ENCODE measurements at regions not wholly inside any gene's neighbourhood (a gene's known extent, or its start where the extent isn't known, plus 50 kb on each side); places are given as distances from the start of the nearest gene placed in this dataset.
A peak's percentile ranks its signal among the peaks of the same experiment; 100 is the strongest.

DNA sequence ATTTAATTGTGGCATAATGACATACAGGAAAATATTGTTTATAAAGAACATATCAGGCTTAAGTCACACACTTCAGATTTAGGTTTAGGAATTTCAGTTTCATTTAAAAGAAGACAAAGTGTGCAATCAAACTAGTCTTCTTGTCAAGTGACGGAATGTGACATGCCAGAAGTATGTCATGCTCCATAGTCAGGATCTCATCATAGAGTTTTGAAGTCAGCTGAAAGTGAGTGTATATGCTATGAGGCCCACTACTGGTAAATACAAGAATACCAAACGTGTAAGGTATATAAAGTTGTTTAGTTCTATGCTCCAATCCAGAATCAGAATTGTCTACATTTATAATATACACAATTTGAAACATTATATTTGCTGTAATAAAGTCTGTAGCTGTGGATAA is 988.4 kb downstream of the TBL1XR1 start:
- TF ChIP-seq, protein P1, sequence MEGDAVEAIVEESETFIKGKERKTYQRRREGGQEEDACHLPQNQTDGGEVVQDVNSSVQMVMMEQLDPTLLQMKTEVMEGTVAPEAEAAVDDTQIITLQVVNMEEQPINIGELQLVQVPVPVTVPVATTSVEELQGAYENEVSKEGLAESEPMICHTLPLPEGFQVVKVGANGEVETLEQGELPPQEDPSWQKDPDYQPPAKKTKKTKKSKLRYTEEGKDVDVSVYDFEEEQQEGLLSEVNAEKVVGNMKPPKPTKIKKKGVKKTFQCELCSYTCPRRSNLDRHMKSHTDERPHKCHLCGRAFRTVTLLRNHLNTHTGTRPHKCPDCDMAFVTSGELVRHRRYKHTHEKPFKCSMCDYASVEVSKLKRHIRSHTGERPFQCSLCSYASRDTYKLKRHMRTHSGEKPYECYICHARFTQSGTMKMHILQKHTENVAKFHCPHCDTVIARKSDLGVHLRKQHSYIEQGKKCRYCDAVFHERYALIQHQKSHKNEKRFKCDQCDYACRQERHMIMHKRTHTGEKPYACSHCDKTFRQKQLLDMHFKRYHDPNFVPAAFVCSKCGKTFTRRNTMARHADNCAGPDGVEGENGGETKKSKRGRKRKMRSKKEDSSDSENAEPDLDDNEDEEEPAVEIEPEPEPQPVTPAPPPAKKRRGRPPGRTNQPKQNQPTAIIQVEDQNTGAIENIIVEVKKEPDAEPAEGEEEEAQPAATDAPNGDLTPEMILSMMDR (IDR thresholded peaks at IDR 0.05), result no peak
- Histone ChIP-seq H3K4me3 (no peak overlapping the region), H3K4me1 (no peaks in the 10 kb centered on the region), H3K27me3 (no peaks in the 10 kb centered on the region), H3K9me3 (no peaks in the 10 kb centered on the region), H3K27ac (no peak overlapping the region), H3K36me3 (no peaks in the 10 kb centered on the region)
- DNase-seq (ENCODE audit: low spot score in 2 of 2), result no peak
- intact Hi-C loops (cut with DNase I), result no loop called here

DNA sequence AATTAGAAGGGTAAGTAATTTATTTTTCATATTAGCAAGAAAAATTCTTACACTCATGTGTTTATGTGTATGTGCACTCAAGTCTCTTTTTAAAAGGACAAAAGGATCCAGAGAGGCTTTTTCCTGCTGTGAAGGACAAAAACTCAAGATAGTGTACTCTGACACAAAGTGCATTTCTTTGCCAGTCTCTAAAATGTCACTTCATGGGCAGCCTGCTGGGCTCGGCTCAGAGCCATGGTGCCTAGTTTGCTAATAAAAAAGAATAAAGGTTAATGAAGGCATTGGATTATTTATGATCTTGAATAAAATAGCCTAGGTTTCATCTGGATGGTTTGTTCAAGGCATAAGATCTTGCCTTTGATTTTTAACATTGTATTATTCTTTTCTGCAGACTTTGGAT is 989.0 kb downstream of the TBL1XR1 start:
- no peaks in the 10 kb centered on the region for H3K36me3 ChIP-seq
- no peaks in the 10 kb centered on the region for H3K27me3 ChIP-seq
- no peak for DNase-seq (ENCODE audit: low spot score in 2 of 2)
- no peak overlapping the region for H3K4me3 ChIP-seq
- no peak overlapping the region for H3K27ac ChIP-seq
- TF ChIP-seq, protein P1 (IDR thresholded peaks at IDR 0.05), result no peak
- no peaks in the 10 kb centered on the region for H3K9me3 ChIP-seq
- H3K4me1 ChIP-seq, result no peaks in the 10 kb centered on the region
- intact Hi-C loops (cut with DNase I), result no loop called here

DNA sequence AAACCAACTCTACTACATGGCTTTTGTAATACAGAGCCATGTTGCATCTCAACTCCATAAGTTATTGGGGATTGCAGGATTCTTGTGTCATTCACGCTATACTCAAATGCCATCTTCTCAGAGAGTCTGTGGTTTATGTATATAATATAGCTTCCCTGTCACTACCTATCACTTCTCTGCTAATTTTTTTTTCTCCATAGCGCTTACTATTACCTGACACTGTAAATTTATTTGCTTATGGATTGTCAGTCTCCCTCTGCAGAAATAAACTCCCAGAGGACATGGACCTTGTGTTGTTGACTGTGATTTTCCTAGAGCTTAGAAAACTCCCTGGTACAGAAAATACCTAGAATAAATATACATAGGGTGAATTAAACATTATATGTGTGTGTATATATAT is 990.5 kb downstream of the TBL1XR1 start:
- no peak for DNase-seq (ENCODE audit: low spot score in 2 of 2)
- intact Hi-C loops (cut with DNase I), result no loop called here
- TF ChIP-seq, protein P1 (IDR thresholded peaks at IDR 0.05), result no peak

DNA sequence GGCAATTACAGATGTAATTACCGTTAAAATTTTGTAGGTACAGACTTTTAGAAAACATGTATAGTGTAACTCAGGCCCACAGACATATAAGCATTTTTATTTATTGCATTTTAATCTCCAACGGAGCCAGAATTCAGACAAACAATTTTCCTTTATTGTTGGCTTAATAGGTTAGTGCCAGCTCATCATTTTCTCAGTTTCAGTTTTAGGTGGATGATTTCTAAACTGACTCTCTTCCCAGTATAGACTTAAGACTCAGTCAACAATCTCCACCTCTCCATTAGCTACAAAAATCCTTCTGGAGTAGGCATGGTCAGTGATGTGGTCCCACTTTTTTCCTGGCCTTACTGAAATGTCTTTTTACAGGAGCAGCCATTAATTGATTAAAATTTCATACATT is 994.6 kb downstream of the TBL1XR1 start:
- H3K9me3 ChIP-seq, result peaks cover 0 to 10% of the 10 kb centered on the region in 2 donors
- H3K4me3 ChIP-seq, result no peak overlapping the region
- DNase-seq (ENCODE audit: low spot score in 2 of 2), result no peak
- H3K27ac ChIP-seq, result no peak overlapping the region
- TF ChIP-seq, protein P1 (IDR thresholded peaks at IDR 0.05), result no peak
- intact Hi-C loops (cut with DNase I), result no loop called here
- no peaks in the 10 kb centered on the region for H3K4me1 ChIP-seq
- no peaks in the 10 kb centered on the region for H3K36me3 ChIP-seq
- H3K27me3 ChIP-seq, result no peaks in the 10 kb centered on the region

More for the DNA sequence above, 990.5 kb downstream of the TBL1XR1 start:
- Histone ChIP-seq H3K27ac (no peak overlapping the region), H3K36me3 (no peaks in the 10 kb centered on the region), H3K4me3 (no peak overlapping the region), H3K4me1 (no peaks in the 10 kb centered on the region), H3K27me3 (no peaks in the 10 kb centered on the region), H3K9me3 (no peaks in the 10 kb centered on the region)

DNA sequence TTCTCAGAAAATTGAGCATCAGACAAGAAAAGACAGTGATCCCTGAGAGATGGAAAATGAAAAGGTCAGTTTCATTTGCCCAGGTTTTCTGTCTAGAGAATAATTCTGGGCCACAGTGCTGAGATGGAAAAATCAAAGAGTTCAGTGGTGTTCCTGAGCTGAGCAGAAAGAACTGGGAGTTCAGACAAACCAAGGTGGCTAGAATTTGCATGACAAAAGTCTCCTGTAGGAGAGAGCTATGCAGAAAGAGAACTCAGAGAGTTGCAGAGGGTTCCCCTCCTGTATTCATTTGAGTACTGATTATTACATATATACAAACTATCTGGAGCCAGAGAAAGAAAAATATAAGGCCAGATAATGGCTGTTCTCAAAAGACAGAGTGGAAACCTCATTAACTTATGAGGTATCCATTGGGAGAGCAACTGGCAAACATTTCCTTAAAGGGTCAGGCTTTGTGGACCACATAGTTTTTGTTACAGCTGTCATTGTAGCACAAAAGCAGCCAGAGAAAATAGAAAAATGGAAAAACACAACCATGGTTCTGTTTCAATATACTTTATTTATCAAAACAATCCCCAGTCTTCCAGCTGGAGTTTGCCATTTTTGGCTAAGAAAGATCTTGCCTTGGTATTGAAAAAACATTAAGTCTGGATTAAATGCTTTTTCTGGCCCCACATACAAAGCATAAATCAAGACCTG is 1004.1 kb downstream of the TBL1XR1 start:
- TF ChIP-seq, protein P1 (IDR thresholded peaks at IDR 0.05), result no peak
- H3K27ac ChIP-seq, result peak overlapping the region; percentile 41 to 74

More for the DNA sequence above, 1004.1 kb downstream of the TBL1XR1 start:
- DNase-seq (ENCODE audit: low spot score in 2 of 2), result no peak
- no peaks in the 10 kb centered on the region for H3K36me3 ChIP-seq
- peaks cover 4 to 26% of the 10 kb centered on the region in 2 donors for H3K9me3 ChIP-seq
- H3K4me3 ChIP-seq, result no peak overlapping the region
- no peaks in the 10 kb centered on the region for H3K27me3 ChIP-seq
- peaks cover 0 to 3% of the 10 kb centered on the region in 2 donors for H3K4me1 ChIP-seq
- intact Hi-C loops (cut with DNase I), result no loop called here
